HG03439 (cell line): ENCODE measurements at regions not wholly inside any gene's neighbourhood (a gene's known extent, or its start where the extent isn't known, plus 50 kb on each side); places are given as distances from the start of the nearest gene placed in this dataset.
"Not testable (repeated sequence)": the region's sequence is repeated elsewhere in the genome, so short reads cannot be mapped to it uniquely, and the experiment has no call there.

ENCODE experiments used
- ATAC-seq: cut with Tn5 transposase; IDR thresholded peaks from one replicate; pipeline ENCODE4 v1.9.1; 2021; ENCODE audit warnings: mild to moderate bottlenecking, moderate library complexity; ENCODE audit not compliant: unreplicated experiment

GRCh38 chr5:72760259-72760658 is 56.2 kb upstream of the TNPO1 start:
- ATAC-seq, result no peak

DNA sequence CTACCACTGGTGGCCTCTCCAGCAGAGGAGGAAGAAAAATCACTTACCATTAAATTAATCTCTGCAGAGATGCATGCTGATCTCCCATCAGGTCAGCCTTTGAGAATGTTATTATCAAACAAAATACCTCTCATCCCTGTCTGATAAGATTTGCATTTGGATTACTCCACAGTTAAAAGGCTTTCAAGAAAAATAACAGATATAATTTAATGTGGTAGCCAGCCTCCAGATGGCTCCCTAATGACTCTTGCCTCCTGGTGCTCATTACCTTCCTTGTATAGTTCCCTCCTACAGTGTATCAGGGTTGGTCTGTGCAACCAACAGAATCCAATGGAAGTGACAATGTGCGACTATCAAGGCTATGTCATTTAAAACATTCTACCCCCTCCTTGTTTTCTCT is 63.6 kb upstream of the TNPO1 start:
- ATAC-seq, result no peak

DNA sequence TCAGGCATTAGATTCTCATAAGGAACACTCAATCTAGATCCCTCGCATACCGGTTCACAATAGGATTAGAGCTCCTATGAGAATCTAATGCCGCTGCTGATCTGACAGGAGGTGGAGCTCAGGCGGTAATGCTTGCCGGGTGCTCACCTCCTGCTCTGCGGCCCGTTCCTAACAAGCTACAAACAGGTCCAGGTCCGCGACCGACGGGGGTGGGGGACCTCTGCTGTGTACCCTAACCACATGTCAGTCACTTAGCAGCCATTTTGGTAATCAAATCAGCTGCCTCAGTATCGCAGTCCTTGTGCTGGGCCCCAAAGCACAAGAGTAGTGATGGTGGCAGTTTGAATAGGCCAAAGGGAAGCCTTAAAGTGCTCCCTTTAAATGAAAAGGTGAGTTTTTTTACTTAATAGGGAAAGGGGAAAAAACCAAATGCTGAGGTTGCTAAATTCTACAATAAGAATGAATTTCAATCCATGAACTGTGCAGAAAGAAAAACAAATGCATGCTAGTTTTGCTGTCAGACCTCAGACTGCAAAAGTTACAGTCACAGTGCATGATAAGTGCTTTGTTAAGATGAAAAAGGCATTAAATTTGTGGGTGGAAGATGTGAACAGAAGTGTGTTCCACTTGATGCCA is 67.0 kb upstream of the TNPO1 start:
- ATAC-seq, result no peak

DNA sequence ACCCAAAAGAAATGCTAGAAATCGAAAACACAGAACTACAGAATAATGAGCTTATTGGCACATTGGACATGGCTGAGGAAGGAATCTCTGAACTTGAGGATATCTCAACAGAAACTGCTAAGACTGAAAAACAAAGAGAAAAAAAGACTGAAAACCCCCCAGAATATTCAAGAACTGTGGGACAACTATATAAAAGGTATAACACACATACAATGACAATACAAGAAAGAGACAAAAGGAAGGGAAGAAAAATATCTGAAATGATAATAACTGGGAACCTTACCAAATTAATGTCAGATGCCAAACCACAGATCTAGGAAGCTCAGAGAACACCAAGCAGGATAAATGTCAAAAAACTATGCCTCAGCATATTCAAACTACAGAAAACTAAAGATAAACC is 68.6 kb upstream of the TNPO1 start:
- ATAC-seq, result no peak

DNA sequence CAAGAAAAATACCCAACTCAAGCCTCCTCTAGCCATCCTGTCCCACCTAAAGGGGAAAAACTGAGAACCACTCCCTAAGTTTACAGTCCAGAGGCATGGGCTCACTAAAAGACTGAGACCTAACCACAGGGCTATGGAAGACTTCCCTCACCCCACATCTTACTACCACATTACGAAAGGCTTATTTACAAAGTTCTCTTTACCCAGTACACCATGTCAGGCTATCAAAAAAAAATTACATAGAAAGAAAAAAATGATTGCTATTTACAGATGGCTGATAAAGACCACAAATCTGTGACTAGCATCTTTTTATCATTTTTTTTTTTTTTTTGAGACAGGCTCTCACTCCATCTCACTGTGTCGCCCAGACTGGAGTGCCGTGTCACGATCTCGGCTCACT is 69.7 kb upstream of the TNPO1 start:
- no peak for ATAC-seq

DNA sequence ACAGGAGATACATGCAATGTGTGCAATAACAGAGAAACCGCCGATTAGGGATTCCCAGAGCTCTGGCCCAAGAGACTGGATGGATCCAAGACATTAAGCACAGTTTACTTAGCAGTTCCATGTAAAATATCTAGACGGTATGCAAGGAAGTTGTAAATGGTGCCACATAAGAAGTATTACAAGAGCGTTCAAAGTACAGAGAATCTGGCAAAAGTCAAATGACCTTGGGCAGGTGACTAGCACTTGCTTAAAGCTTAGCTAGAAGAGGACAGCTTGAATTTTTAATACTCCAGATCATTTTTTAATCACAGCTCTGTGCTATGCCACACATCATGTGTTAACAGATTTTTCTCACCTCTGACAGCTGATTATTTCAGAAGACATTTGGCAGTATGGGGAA is 72.3 kb upstream of the TNPO1 start:
- no peak for ATAC-seq

DNA sequence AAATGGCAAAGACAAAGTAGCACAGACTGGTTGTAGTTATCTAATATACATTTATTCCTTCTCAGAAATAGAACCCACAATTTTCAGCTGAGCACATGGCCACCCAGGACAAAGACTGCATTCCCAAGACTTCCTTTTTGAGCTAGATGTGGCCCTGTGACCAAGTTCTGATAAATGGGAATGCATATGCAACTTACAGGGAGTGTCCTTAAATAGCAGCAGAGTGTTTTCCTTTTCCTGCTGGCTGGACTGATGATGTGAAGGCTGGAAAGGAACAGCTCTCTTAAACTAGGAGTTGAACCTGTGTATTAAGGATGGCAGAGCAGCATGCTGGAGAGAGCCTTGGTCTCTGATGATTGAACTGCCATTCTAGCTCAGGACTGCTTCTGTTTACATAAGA is 74.7 kb upstream of the TNPO1 start:
- ATAC-seq, result no peak

GRCh38 chr5:72733810-72734209 is 82.7 kb upstream of the TNPO1 start:
- ATAC-seq, result no peak

GRCh38 chr5:72723581-72723980 is 92.9 kb upstream of the TNPO1 start:
- no peak for ATAC-seq

DNA sequence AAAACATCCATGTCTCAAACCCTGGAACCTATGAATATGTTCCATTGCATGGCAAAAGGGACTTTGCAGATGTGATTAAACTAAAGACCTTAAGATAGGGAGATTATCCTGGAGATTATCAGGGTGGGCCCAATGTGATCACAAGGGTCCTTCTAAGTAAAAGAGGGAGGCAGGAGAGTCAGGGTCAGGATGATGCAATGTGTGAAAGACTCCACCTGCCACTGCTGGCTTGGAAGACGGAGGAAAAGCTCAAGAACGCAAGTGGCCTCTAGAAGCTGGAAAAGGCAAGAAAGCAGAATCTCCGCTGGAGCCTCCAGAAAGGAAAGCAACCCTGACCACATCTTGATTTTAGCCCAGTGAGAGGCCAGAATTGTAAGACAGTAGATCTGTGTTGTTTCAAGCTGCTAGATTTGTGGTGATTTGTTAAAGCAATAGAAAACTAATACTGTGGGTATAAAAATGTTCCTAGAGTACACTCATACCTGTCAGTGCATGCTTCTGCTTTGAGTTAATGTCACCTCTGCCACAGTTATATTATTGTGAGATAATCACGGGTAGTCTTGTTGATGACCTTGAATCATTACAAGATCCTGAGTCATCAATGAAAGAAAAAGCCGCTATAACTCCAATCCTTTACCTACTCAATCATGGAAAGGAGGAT is 93.5 kb upstream of the TNPO1 start:
- no peak for ATAC-seq

GRCh38 chr5:72721844-72722243 is 94.6 kb upstream of the TNPO1 start:
- ATAC-seq, result no peak

- no peak for ATAC-seq
These were observed 96.3 kb upstream of the TNPO1 start for GRCh38 chr5:72720205-72720604.

GRCh38 chr5:72711351-72711750 is 105.1 kb upstream of the TNPO1 start:
- no peak for ATAC-seq

DNA sequence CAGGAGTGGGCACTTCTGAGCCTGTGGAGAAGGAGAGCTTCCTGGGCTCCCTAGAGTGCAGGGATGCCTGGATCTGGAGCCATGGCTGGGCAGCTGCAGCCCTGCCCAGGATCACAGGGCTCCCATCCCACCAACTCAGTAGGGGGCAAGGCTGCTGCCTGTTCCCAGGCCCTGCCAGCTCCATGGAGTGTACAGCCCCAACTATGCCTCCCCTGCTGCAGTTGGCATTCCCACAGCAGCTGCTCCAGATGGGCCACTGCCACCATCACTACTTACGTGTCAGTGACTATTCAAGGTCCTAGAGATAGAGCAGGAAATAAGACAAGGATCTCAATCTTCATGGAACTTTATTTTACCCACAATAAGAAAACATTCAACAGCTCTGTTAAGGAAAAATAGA is 107.1 kb upstream of the TNPO1 start:
- ATAC-seq, result no peak

DNA sequence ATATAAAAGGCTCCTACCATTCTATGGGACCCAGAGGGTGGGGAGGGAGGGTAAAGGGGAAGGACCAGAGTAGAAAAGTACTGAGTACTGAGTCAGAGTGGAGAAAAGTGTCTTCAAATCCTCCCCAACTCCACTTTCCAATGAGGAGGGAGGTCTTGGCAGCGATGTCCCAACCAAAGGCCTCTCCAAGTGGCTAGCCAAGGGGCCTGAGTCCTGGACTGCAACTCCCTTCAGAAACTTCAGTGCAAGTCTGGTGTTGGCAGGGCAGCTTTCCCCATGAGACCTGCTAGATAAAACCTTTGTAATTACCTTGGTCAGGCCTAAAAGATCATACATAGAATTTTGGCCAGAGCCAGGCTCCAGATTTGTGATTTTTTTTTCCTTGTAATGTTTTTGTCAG is 111.3 kb upstream of the TNPO1 start:
- ATAC-seq, result no peak

DNA sequence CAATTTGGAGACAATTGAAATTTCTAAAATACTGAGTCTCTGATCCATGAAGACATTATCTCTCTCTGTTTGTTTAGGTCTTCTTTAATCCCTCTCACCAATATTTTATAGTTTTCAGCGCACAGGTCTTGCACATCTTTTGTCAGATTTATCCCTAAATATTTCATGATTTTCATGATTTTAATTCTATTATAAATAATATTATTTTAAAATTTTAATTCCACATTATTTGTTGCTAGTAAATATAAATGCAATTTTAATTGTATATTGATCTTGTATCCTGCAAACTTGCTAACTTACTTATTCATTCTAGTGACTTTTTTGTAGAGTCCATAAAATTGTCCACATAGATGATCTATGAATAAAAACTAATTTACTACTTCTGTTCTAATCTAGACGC is 112.6 kb upstream of the TNPO1 start:
- no peak for ATAC-seq

DNA sequence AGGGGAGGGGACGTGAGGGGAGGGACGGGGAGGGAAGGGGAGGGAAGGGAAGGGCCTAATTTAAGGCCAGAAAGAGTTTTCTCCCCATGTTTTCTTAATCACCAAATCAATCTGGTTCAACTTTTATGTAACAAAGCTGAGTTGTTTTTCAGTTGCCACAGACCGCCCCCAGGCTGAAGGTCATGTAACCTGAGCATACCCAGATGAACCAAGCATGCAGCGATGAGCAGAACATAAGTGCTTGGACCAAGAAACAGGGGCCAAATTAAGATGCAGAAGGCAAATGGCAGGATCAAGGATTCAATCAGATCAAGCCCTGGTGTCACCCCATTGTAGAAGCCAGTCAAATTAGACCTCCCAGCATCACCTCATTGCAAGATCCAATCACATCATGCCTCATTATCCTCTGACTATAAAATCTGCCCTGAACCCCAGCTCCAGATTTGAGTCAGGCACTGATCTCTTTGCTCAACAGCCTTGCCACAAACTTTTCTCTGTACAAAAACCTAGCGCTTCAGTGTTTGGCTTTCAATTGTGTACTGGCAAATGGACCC is 113.5 kb upstream of the TNPO1 start:
- ATAC-seq, result no peak

DNA sequence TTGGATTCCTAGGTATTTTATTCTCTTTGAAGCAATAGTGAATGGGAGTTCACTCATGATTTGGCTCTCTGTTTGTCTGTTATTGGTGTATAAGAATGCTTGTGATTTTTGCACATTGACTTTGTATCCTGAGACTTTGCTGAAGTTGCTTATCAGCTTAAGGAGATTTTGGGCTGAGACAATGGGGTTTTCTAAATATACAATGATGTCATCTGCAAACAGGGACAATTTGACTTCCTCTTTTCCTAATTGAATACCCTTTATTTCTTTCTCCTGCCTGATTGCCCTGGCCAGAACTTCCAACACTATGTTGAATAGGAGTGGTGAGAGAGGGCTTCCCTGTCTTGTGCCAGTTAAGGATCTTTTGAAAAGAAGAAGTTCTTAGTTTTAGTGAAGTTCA is 114.4 kb upstream of the TNPO1 start:
- not testable (repeated sequence) for ATAC-seq

- no peak for ATAC-seq
These were observed 118.0 kb upstream of the TNPO1 start for GRCh38 chr5:72698481-72698880.

GRCh38 chr5:72697622-72698021 is 118.8 kb upstream of the TNPO1 start:
- no peak for ATAC-seq

DNA sequence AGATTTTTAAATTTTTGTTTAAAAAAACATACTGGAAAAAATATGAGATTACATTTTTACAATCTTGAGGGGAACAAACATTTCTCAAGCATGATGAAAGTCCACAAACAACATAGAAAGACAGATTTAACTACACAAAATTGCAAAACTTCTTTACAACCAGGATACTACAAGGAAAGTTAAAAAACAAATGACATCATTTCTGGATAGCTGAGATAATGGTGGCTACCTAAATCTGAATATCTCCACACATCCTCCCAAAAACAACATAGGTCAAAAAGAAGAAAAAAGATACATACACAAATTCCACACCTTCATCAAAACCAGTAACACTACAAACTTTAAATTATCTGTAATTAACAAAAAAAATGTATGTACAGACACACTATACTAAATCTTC is 120.8 kb upstream of the TNPO1 start:
- no peak for ATAC-seq

GRCh38 chr5:72694856-72695255 is 121.6 kb upstream of the TNPO1 start:
- ATAC-seq, result no peak
